Mammary epithelial cell (primary cell): ENCODE measurements at regions not wholly inside any gene's neighbourhood (a gene's known extent, or its start where the extent isn't known, plus 50 kb on each side); places are given as distances from the start of the nearest gene placed in this dataset.

ENCODE experiments used
- EZH2 ChIP-seq: IDR thresholded peaks from 2 replicates; pipeline ENCODE4 v1.6.1; 2012; ENCODE audit warnings: low read length, inconsistent platforms, borderline replicate concordance
- TF ChIP-seq, protein P1 (sequence below), 2 donors: IDR thresholded peaks in 1 of 2; conservative IDR thresholded peaks in 1 of 2; 2 replicates each; pipeline ENCODE4 v1.5.1; 2011 to 2012; ENCODE audit warnings: inconsistent platforms in 2 of 2, low read length in 2 of 2, mild to moderate bottlenecking in 2 of 2, control low read depth in 1 of 2, low read depth in 1 of 2; ENCODE audit not compliant: insufficient read depth in 1 of 2; ENCODE audit errors: extremely low read depth in 1 of 2

DNA sequence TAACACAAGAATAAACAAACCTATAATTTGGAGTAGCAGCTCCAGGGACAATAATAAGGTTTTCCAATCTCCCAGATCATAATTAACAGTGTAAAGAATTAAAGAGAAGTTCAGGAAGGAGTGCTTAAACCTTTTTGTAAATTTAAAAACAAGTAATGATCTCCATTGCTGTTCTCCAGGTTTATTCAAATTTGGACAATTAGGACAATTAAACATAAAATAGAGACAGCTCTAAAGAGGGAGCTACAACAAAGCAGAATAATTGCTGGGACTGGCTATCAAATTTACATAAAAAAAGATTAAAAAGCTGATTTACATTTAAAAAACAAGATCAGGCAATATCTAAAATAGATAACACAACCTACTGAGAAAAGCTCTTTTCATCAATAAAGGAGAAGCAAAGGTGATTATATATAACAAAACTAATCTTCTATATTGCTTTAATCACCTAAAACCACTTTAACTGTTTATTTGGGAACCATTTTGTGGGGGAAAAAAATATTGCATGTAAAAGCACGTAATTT, 80.1 kb upstream of the CREB1 start:
- TF ChIP-seq, protein P1, sequence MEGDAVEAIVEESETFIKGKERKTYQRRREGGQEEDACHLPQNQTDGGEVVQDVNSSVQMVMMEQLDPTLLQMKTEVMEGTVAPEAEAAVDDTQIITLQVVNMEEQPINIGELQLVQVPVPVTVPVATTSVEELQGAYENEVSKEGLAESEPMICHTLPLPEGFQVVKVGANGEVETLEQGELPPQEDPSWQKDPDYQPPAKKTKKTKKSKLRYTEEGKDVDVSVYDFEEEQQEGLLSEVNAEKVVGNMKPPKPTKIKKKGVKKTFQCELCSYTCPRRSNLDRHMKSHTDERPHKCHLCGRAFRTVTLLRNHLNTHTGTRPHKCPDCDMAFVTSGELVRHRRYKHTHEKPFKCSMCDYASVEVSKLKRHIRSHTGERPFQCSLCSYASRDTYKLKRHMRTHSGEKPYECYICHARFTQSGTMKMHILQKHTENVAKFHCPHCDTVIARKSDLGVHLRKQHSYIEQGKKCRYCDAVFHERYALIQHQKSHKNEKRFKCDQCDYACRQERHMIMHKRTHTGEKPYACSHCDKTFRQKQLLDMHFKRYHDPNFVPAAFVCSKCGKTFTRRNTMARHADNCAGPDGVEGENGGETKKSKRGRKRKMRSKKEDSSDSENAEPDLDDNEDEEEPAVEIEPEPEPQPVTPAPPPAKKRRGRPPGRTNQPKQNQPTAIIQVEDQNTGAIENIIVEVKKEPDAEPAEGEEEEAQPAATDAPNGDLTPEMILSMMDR (conservative IDR thresholded peaks at IDR 0.05 in 1 of 2, IDR thresholded peaks at IDR 0.05 in 1 of 2; ENCODE audit: extremely low read depth in 1 of 2, insufficient read depth in 1 of 2, low read depth in 1 of 2, low read length in 2 of 2), result no peak
- TF ChIP-seq EZH2, result no peak
